Hepatocyte (in vitro differentiated cells): ENCODE measurements at regions not wholly inside any gene's neighbourhood (a gene's known extent, or its start where the extent isn't known, plus 50 kb on each side); places are given as distances from the start of the nearest gene placed in this dataset.
"Not testable (repeated sequence)": the region's sequence is repeated elsewhere in the genome, so short reads cannot be mapped to it uniquely, and the experiment has no call there.

Source experiments
- CTCF ChIP-seq: fragments of 200-600 bp; sonication (generic); IDR thresholded peaks from 2 replicates; pipeline ENCODE4 v1.5.1; 2016; ENCODE audit warnings: antibody characterized with exemption, mild to moderate bottlenecking; ENCODE audit not compliant: poor library complexity
- EZH2 ChIP-seq: fragments of 200-600 bp; sonication (generic); IDR thresholded peaks from 2 replicates; pipeline ENCODE4 v1.6.1; 2016; ENCODE audit warnings: antibody characterized with exemption, mild to moderate bottlenecking, borderline replicate concordance

DNA sequence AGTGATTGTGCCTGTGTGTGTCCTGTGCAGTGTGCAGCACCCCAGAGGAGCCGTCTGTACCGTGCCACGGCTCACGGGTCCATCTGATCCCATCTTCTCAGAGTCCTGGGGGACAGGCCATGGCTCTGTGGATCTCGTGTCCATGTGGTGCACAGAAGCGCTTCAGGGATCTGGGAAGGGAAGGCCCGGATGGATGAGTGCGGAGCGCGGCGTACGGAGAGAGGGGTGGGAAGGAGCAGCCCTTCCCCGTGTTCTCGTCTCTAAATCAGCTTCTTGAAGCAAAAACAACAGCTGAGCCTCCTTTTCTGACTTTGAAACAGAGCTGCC lies 208.4 kb downstream of the LAT start:
- TF ChIP-seq CTCF, EZH2: not testable (repeated sequence)
